Panc1 (cell line): ENCODE measurements at regions not wholly inside any gene's neighbourhood (a gene's known extent, or its start where the extent isn't known, plus 50 kb on each side); places are given as distances from the start of the nearest gene placed in this dataset.

ENCODE experiments used
- ATAC-seq: fragments of 200-7000 bp; cut with Tn5 transposase; 2 replicates; pipeline ENCODE4 v1.9.1; 2020; ENCODE audit warnings: mild to moderate bottlenecking, moderate library complexity
- BruUV-seq: library from RNA; stranded (reverse); fragments of 400-500 nt; replicated peaks from 2 replicates; lab custom pipeline; 2021; lab: Mats Ljungman, UMichigan
- CTCF ChIA-PET: fragments of 300-600 bp; sonication (Branson Sonifier 250); formaldehyde crosslinking; loops from one replicate; lab custom pipeline; 2022; ENCODE audit warnings: antibody characterized with exemption; lab: Charles Lee
- POLR2A ChIA-PET: fragments of 300-600 bp; sonication (Branson Sonifier 250); formaldehyde crosslinking; loops from one replicate; lab custom pipeline; 2022; ENCODE audit warnings: antibody characterized with exemption; lab: Charles Lee
- DNase-seq: peaks from one replicate; pipeline ENCODE4 v3.0.0-alpha.2; 2010; ENCODE audit warnings: low read depth, low spot score
- H3K27ac ChIP-seq: 2 replicates; pipeline ENCODE4 v1.5.1; 2011; ENCODE audit warnings: mild to moderate bottlenecking, low read length, inconsistent platforms
- H3K27me3 ChIP-seq: fragments of 200-500 bp; sonication (Bioruptor generic); 2 replicates; pipeline ENCODE4 v1.6.0; 2014; ENCODE audit warnings: low read length, inconsistent platforms; ENCODE audit not compliant: control insufficient read depth, insufficient read depth
- H3K36me3 ChIP-seq: fragments of 200-500 bp; sonication (Bioruptor generic); 2 replicates; pipeline ENCODE4 v1.5.1; 2014; ENCODE audit warnings: inconsistent platforms, mild to moderate bottlenecking, low read length, moderate library complexity; ENCODE audit not compliant: control insufficient read depth, insufficient read depth
- H3K4me1 ChIP-seq: 2 replicates; pipeline ENCODE4 v1.5.1; 2011; ENCODE audit warnings: inconsistent platforms, mild to moderate bottlenecking, low read length, moderate library complexity; ENCODE audit not compliant: control insufficient read depth, insufficient read depth
- H3K4me3 ChIP-seq, 2 experiments: 2 replicates each; pipeline ENCODE4 v1.5.1; 2011 to 2012; ENCODE audit warnings: low read depth in 2 of 2, low read length in 2 of 2, mild to moderate bottlenecking in 2 of 2, inconsistent platforms in 1 of 2, moderate library complexity in 1 of 2
- H3K9me3 ChIP-seq: fragments of 200-500 bp; sonication (Bioruptor generic); 2 replicates; pipeline ENCODE4 v1.5.1; 2014; ENCODE audit warnings: low read depth, mild to moderate bottlenecking, inconsistent platforms, low read length, moderate library complexity; ENCODE audit not compliant: control insufficient read depth, insufficient read depth
- POLR2AphosphoS5 ChIP-seq: IDR thresholded peaks from 2 replicates; pipeline ENCODE4 v1.6.1; 2012; ENCODE audit warnings: mild to moderate bottlenecking, low read depth, low read length, moderate library complexity
- REST ChIP-seq, 2 experiments: IDR thresholded peaks; 2 replicates each; pipeline ENCODE4 v1.6.1; 2011 to 2012; ENCODE audit warnings: low read depth in 2 of 2, control low read depth in 1 of 2, low read length in 1 of 2, mild to moderate bottlenecking in 1 of 2, moderate library complexity in 1 of 2; ENCODE audit not compliant: insufficient read depth in 1 of 2
- SIN3A ChIP-seq: IDR thresholded peaks from 2 replicates; pipeline ENCODE4 v1.6.1; 2012; ENCODE audit warnings: low read depth, mild to moderate bottlenecking, low read length, moderate library complexity, borderline replicate concordance; ENCODE audit not compliant: insufficient read depth
- TCF7L2 ChIP-seq: IDR thresholded peaks from 2 replicates; pipeline ENCODE4 v1.6.1; 2011; ENCODE audit warnings: mild to moderate bottlenecking, low read depth, low read length, inconsistent platforms
- in situ Hi-C: cut with HindIII; loops from 2 replicates; pipeline ENCODE4 v1.10.0; 2016; ENCODE audit warnings: low sequenced_read_pairs, low pct_unique_long_range_greater_than_20kb
- intact Hi-C: fragments of 100-400 bp; cut with micrococcal nuclease; formaldehyde crosslinking; loops from one replicate; pipeline ENCODE4 v1.10.0; 2022; ENCODE audit not compliant: unreplicated experiment
- TF ChIP-seq, protein P1 (sequence below): fragments of 450-650 bp; IDR thresholded peaks from 2 replicates; pipeline ENCODE4 v1.5.1; 2017; ENCODE audit warnings: mild to moderate bottlenecking

GRCh38 chr13:103957939-103958338 is 891.7 kb upstream of the SLC10A2 start:
- ChIA-PET CTCF (no interaction called here), POLR2A (no interaction called here)
- intact Hi-C loops = no loop called here
- Histone ChIP-seq H3K4me1 (no peaks in the 10 kb centered on the region), H3K9me3 (no peaks in the 10 kb centered on the region), H3K36me3 (no peaks in the 10 kb centered on the region), H3K27me3 (no peaks in the 10 kb centered on the region), H3K27ac (no peak overlapping the region), H3K4me3 (no peak overlapping the region)
- DNase-seq (no peak), ATAC-seq (no peak)
- no TSS peak for BruUV-seq
- TF ChIP-seq SIN3A (no peak), REST (IDR thresholded peaks at IDR 0.05; ENCODE audit: insufficient read depth in 1 of 2, low read depth in 2 of 2, low read length in 1 of 2) (no peak)
- in situ Hi-C loops = no loop called here

- ChIA-PET CTCF (no interaction called here), POLR2A (no interaction called here)
- DNase-seq (no peak), ATAC-seq (no peak)
- intact Hi-C loops = no loop called here
- Histone ChIP-seq H3K36me3 (no peaks in the 10 kb centered on the region), H3K4me3 (no peak overlapping the region), H3K27me3 (no peaks in the 10 kb centered on the region), H3K9me3 (no peaks in the 10 kb centered on the region), H3K27ac (no peak overlapping the region), H3K4me1 (no peaks in the 10 kb centered on the region)
- in situ Hi-C loops = no loop called here
- BruUV-seq = no TSS peak
- no peak for TF ChIP-seq REST (IDR thresholded peaks at IDR 0.05; ENCODE audit: insufficient read depth in 1 of 2, low read depth in 2 of 2, low read length in 1 of 2)
- TF ChIP-seq TCF7L2 = no peak
- TF ChIP-seq SIN3A = no peak
- no peak for TF ChIP-seq POLR2AphosphoS5
- TF ChIP-seq, protein P1, sequence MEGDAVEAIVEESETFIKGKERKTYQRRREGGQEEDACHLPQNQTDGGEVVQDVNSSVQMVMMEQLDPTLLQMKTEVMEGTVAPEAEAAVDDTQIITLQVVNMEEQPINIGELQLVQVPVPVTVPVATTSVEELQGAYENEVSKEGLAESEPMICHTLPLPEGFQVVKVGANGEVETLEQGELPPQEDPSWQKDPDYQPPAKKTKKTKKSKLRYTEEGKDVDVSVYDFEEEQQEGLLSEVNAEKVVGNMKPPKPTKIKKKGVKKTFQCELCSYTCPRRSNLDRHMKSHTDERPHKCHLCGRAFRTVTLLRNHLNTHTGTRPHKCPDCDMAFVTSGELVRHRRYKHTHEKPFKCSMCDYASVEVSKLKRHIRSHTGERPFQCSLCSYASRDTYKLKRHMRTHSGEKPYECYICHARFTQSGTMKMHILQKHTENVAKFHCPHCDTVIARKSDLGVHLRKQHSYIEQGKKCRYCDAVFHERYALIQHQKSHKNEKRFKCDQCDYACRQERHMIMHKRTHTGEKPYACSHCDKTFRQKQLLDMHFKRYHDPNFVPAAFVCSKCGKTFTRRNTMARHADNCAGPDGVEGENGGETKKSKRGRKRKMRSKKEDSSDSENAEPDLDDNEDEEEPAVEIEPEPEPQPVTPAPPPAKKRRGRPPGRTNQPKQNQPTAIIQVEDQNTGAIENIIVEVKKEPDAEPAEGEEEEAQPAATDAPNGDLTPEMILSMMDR = no peak
These were observed 887.6 kb upstream of the SLC10A2 start for GRCh38 chr13:103953859-103954258.
